GM23338 (cell line): ENCODE measurements at regions not wholly inside any gene's neighbourhood (a gene's known extent, or its start where the extent isn't known, plus 50 kb on each side); places are given as distances from the start of the nearest gene placed in this dataset.

Experiments
- ATAC-seq: fragments of 200-7000 bp; cut with Tn5 transposase; 3 replicates; pipeline ENCODE4 v1.9.1; 2020
- DNase-seq: peaks from one replicate; pipeline ENCODE4 v3.0.0-alpha.2; 2015; ENCODE audit warnings: low spot score
- H2AFZ ChIP-seq: fragments of 200-600 bp; sonication (generic); 2 replicates; pipeline ENCODE4 v1.8.0; 2016; ENCODE audit warnings: antibody characterized with exemption, mild to moderate bottlenecking, moderate library complexity
- H3F3A ChIP-seq: fragments of 200-600 bp; sonication (generic); replicated peaks from 2 replicates; pipeline ENCODE4 v1.8.0; 2017; ENCODE audit warnings: antibody characterized with exemption, mixed run types, low read depth
- H3K27ac ChIP-seq: fragments of 200-600 bp; sonication (generic); 2 replicates; pipeline ENCODE4 v1.6.1; 2016; ENCODE audit warnings: low read depth
- H3K27me3 ChIP-seq: fragments of 200-600 bp; sonication (generic); 2 replicates; pipeline ENCODE4 v1.8.0; 2016; ENCODE audit warnings: mild to moderate bottlenecking, mixed run types, moderate library complexity; ENCODE audit not compliant: insufficient read depth
- H3K36me3 ChIP-seq: fragments of 200-600 bp; sonication (generic); 2 replicates; pipeline ENCODE4 v1.8.0; 2016; ENCODE audit warnings: mild to moderate bottlenecking; ENCODE audit not compliant: insufficient read depth
- H3K4me1 ChIP-seq: fragments of 200-600 bp; sonication (generic); 2 replicates; pipeline ENCODE4 v1.8.0; 2016; ENCODE audit warnings: mild to moderate bottlenecking, moderate library complexity; ENCODE audit not compliant: insufficient read depth
- H3K4me2 ChIP-seq: fragments of 200-600 bp; sonication (generic); 2 replicates; pipeline ENCODE4 v1.7.1; 2017; ENCODE audit warnings: mixed run types
- H3K4me3 ChIP-seq: fragments of 200-600 bp; sonication (generic); 2 replicates; pipeline ENCODE4 v1.6.1; 2016; ENCODE audit warnings: mixed run types
- H3K79me2 ChIP-seq: fragments of 200-600 bp; sonication (generic); replicated peaks from 2 replicates; pipeline ENCODE4 v1.8.0; 2017; ENCODE audit warnings: mild to moderate bottlenecking; ENCODE audit not compliant: insufficient read depth
- H3K9me2 ChIP-seq: fragments of 200-600 bp; sonication (generic); 2 replicates; pipeline ENCODE4 v1.8.0; 2017; ENCODE audit not compliant: insufficient read depth
- H4K20me1 ChIP-seq: fragments of 200-600 bp; sonication (generic); replicated peaks from 2 replicates; pipeline ENCODE4 v1.8.0; 2017; ENCODE audit warnings: mild to moderate bottlenecking; ENCODE audit not compliant: insufficient read depth
- H3K27ac Mint-ChIP-seq: 2 replicates; pipeline ENCODE4 v1.8.0; 2020; ENCODE audit warnings: inconsistent platforms, mild to moderate bottlenecking, moderate library complexity, mixed read lengths
- H3K27me3 Mint-ChIP-seq: 3 replicates; pipeline ENCODE4 v1.8.0; 2022; ENCODE audit warnings: low read depth, mild to moderate bottlenecking, moderate library complexity, mixed read lengths, inconsistent platforms; ENCODE audit not compliant: insufficient read depth, poor library complexity
- H3K36me3 Mint-ChIP-seq: 3 replicates; pipeline ENCODE4 v1.8.0; 2021; ENCODE audit warnings: low read depth, mild to moderate bottlenecking, inconsistent platforms, moderate library complexity, mixed read lengths
- H3K4me1 Mint-ChIP-seq: 3 replicates; pipeline ENCODE4 v1.8.0; 2020; ENCODE audit warnings: mild to moderate bottlenecking, inconsistent platforms, mixed read lengths
- H3K4me3 Mint-ChIP-seq: 3 replicates; pipeline ENCODE4 v1.8.0; 2021; ENCODE audit warnings: moderate library complexity, mild to moderate bottlenecking, inconsistent platforms, mixed read lengths
- H3K9me3 Mint-ChIP-seq: 3 replicates; pipeline ENCODE4 v1.8.0; 2020; ENCODE audit warnings: moderate library complexity, mild to moderate bottlenecking, inconsistent platforms, mixed read lengths
- CREB1 ChIP-seq: fragments of 250-450 bp; sonication (Bioruptor Pico); IDR thresholded peaks from 2 replicates; pipeline ENCODE4 v1.5.0; 2020; ENCODE audit warnings: low read depth, mild to moderate bottlenecking, moderate library complexity
- EZH2 ChIP-seq: fragments of 200-600 bp; sonication (generic); IDR thresholded peaks from one replicate; pipeline ENCODE4 v1.8.0; 2017; ENCODE audit warnings: antibody characterized with exemption, mild to moderate bottlenecking, low read depth; ENCODE audit not compliant: unreplicated experiment
- EZH2phosphoT487 ChIP-seq: fragments of 200-600 bp; sonication (generic); IDR thresholded peaks from one replicate; pipeline ENCODE4 v1.8.1; 2018; ENCODE audit warnings: antibody characterized with exemption; ENCODE audit not compliant: unreplicated experiment
- JUNB ChIP-seq: IDR thresholded peaks from one replicate; pipeline ENCODE4 v1.6.1; 2016; ENCODE audit warnings: antibody characterized with exemption; ENCODE audit not compliant: unreplicated experiment
- NANOG ChIP-seq: IDR thresholded peaks from 2 replicates; pipeline ENCODE4 v1.6.1; 2016; ENCODE audit warnings: antibody characterized with exemption, borderline replicate concordance
- POLR2AphosphoS5 ChIP-seq: IDR thresholded peaks from 2 replicates; pipeline ENCODE4 v1.6.1; 2016; ENCODE audit warnings: antibody characterized with exemption, low read depth
- STAT1 ChIP-seq: IDR thresholded peaks from one replicate; pipeline ENCODE4 v1.6.1; 2016; ENCODE audit warnings: antibody characterized with exemption; ENCODE audit not compliant: unreplicated experiment
- ZNF114 ChIP-seq: fragments of 250-450 bp; sonication (Bioruptor Pico); IDR thresholded peaks from 2 replicates; pipeline ENCODE4 v1.5.0; 2020; ENCODE audit warnings: mild to moderate bottlenecking, moderate library complexity
- ZNF331 ChIP-seq: fragments of 250-450 bp; sonication (Bioruptor Pico); IDR thresholded peaks from 2 replicates; pipeline ENCODE4 v1.5.0; 2020; ENCODE audit warnings: low read depth, mild to moderate bottlenecking, moderate library complexity
- TF ChIP-seq, protein P1 (sequence below), 2 experiments: fragments of 200-600 bp in 1 of 2; sonication (generic) in 1 of 2; conservative IDR thresholded peaks; 2 replicates each; pipeline versions ENCODE4 v1.5.1 to v1.6.1; 2016 to 2017; ENCODE audit warnings: antibody characterized with exemption in 2 of 2, low read depth in 2 of 2, mild to moderate bottlenecking in 2 of 2, moderate library complexity in 1 of 2
- TF ChIP-seq, protein P2 (sequence below): fragments of 250-450 bp; sonication (Bioruptor Pico); IDR thresholded peaks from 2 replicates; pipeline ENCODE4 v1.5.0; 2020; ENCODE audit warnings: mild to moderate bottlenecking, moderate library complexity
- TF ChIP-seq, protein P3 (sequence below): IDR thresholded peaks from one replicate; pipeline ENCODE4 v1.6.1; 2018; ENCODE audit warnings: antibody characterized with exemption; ENCODE audit not compliant: unreplicated experiment
- TF ChIP-seq, protein P4 (sequence below): IDR thresholded peaks from 2 replicates; pipeline ENCODE4 v1.6.1; 2016; ENCODE audit warnings: antibody characterized with exemption

DNA sequence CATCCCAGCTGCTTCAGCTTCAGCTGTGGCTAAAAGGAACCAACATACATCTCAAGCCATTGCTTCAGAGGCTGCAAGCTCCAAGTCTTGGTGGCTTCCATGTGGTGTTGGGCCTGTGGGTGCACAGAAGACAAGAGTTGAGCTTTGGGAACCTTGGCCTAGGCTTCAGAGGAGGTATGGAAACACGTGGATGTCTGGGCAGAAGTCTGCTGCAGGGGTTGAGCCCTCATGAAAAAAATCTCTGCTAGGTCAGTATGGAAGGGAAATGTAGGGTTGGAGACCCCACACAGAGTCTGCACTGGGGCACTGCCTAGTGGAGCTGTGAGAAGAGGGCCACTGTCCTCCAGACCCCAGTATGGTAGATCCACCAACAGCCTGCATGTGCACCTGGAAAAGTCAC, 279.3 kb downstream of the MZT1 start:
- DNase-seq: no peak
- peaks cover 23% of the 10 kb centered on the region for H3K36me3 Mint-ChIP-seq
- Histone ChIP-seq H3K9me2 (no peaks in the 10 kb centered on the region), H3K4me1 (no peaks in the 10 kb centered on the region), H3K27ac (no peak overlapping the region), H3K36me3 (no peaks in the 10 kb centered on the region; the same call in 1 of the 2 replicates), H3F3A (no peaks in the 10 kb centered on the region), H4K20me1 (no peaks in the 10 kb centered on the region), H2AFZ (no peak overlapping the region), H3K27me3 (no peaks in the 10 kb centered on the region), H3K4me3 (no peak overlapping the region), H3K4me2 (no peak overlapping the region), H3K79me2 (no peaks in the 10 kb centered on the region)
- no peak overlapping the region for H3K27ac Mint-ChIP-seq
- H3K9me3 Mint-ChIP-seq: peaks cover 26% of the 10 kb centered on the region
- ATAC-seq: no peak
- TF ChIP-seq CREB1: no peak
- TF ChIP-seq NANOG: no peak
- TF ChIP-seq, protein P1, sequence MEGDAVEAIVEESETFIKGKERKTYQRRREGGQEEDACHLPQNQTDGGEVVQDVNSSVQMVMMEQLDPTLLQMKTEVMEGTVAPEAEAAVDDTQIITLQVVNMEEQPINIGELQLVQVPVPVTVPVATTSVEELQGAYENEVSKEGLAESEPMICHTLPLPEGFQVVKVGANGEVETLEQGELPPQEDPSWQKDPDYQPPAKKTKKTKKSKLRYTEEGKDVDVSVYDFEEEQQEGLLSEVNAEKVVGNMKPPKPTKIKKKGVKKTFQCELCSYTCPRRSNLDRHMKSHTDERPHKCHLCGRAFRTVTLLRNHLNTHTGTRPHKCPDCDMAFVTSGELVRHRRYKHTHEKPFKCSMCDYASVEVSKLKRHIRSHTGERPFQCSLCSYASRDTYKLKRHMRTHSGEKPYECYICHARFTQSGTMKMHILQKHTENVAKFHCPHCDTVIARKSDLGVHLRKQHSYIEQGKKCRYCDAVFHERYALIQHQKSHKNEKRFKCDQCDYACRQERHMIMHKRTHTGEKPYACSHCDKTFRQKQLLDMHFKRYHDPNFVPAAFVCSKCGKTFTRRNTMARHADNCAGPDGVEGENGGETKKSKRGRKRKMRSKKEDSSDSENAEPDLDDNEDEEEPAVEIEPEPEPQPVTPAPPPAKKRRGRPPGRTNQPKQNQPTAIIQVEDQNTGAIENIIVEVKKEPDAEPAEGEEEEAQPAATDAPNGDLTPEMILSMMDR (conservative IDR thresholded peaks at IDR 0.05; ENCODE audit: low read depth in 2 of 2): no peak
- no peak for TF ChIP-seq ZNF331 (CRISPR knock-in tag)
- TF ChIP-seq JUNB: no peak
- TF ChIP-seq, protein P2, sequence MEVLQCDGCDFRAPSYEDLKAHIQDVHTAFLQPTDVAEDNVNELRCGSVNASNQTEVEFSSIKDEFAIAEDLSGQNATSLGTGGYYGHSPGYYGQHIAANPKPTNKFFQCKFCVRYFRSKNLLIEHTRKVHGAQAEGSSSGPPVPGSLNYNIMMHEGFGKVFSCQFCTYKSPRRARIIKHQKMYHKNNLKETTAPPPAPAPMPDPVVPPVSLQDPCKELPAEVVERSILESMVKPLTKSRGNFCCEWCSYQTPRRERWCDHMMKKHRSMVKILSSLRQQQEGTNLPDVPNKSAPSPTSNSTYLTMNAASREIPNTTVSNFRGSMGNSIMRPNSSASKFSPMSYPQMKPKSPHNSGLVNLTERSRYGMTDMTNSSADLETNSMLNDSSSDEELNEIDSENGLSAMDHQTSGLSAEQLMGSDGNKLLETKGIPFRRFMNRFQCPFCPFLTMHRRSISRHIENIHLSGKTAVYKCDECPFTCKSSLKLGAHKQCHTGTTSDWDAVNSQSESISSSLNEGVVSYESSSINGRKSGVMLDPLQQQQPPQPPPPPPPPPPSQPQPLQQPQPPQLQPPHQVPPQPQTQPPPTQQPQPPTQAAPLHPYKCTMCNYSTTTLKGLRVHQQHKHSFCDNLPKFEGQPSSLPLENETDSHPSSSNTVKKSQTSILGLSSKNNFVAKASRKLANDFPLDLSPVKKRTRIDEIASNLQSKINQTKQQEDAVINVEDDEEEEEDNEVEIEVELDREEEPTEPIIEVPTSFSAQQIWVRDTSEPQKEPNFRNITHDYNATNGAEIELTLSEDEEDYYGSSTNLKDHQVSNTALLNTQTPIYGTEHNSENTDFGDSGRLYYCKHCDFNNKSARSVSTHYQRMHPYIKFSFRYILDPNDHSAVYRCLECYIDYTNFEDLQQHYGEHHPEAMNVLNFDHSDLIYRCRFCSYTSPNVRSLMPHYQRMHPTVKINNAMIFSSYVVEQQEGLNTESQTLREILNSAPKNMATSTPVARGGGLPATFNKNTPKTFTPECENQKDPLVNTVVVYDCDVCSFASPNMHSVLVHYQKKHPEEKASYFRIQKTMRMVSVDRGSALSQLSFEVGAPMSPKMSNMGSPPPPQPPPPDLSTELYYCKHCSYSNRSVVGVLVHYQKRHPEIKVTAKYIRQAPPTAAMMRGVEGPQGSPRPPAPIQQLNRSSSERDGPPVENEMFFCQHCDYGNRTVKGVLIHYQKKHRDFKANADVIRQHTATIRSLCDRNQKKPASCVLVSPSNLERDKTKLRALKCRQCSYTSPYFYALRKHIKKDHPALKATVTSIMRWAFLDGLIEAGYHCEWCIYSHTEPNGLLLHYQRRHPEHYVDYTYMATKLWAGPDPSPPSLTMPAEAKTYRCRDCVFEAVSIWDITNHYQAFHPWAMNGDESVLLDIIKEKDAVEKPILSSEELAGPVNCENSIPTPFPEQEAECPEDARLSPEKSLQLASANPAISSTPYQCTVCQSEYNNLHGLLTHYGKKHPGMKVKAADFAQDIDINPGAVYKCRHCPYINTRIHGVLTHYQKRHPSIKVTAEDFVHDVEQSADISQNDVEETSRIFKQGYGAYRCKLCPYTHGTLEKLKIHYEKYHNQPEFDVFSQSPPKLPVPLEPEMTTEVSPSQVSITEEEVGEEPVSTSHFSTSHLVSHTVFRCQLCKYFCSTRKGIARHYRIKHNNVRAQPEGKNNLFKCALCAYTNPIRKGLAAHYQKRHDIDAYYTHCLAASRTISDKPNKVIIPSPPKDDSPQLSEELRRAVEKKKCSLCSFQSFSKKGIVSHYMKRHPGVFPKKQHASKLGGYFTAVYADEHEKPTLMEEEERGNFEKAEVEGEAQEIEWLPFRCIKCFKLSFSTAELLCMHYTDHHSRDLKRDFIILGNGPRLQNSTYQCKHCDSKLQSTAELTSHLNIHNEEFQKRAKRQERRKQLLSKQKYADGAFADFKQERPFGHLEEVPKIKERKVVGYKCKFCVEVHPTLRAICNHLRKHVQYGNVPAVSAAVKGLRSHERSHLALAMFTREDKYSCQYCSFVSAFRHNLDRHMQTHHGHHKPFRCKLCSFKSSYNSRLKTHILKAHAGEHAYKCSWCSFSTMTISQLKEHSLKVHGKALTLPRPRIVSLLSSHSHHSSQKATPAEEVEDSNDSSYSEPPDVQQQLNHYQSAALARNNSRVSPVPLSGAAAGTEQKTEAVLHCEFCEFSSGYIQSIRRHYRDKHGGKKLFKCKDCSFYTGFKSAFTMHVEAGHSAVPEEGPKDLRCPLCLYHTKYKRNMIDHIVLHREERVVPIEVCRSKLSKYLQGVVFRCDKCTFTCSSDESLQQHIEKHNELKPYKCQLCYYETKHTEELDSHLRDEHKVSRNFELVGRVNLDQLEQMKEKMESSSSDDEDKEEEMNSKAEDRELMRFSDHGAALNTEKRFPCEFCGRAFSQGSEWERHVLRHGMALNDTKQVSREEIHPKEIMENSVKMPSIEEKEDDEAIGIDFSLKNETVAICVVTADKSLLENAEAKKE (CRISPR knock-in tag): no peak
- TF ChIP-seq EZH2phosphoT487: no peak
- no peak for TF ChIP-seq STAT1
- no peak for TF ChIP-seq ZNF114 (CRISPR knock-in tag)
- TF ChIP-seq, protein P3, sequence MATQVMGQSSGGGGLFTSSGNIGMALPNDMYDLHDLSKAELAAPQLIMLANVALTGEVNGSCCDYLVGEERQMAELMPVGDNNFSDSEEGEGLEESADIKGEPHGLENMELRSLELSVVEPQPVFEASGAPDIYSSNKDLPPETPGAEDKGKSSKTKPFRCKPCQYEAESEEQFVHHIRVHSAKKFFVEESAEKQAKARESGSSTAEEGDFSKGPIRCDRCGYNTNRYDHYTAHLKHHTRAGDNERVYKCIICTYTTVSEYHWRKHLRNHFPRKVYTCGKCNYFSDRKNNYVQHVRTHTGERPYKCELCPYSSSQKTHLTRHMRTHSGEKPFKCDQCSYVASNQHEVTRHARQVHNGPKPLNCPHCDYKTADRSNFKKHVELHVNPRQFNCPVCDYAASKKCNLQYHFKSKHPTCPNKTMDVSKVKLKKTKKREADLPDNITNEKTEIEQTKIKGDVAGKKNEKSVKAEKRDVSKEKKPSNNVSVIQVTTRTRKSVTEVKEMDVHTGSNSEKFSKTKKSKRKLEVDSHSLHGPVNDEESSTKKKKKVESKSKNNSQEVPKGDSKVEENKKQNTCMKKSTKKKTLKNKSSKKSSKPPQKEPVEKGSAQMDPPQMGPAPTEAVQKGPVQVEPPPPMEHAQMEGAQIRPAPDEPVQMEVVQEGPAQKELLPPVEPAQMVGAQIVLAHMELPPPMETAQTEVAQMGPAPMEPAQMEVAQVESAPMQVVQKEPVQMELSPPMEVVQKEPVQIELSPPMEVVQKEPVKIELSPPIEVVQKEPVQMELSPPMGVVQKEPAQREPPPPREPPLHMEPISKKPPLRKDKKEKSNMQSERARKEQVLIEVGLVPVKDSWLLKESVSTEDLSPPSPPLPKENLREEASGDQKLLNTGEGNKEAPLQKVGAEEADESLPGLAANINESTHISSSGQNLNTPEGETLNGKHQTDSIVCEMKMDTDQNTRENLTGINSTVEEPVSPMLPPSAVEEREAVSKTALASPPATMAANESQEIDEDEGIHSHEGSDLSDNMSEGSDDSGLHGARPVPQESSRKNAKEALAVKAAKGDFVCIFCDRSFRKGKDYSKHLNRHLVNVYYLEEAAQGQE: no peak
- TF ChIP-seq EZH2: no peak
- no peak for TF ChIP-seq POLR2AphosphoS5
- TF ChIP-seq, protein P4, sequence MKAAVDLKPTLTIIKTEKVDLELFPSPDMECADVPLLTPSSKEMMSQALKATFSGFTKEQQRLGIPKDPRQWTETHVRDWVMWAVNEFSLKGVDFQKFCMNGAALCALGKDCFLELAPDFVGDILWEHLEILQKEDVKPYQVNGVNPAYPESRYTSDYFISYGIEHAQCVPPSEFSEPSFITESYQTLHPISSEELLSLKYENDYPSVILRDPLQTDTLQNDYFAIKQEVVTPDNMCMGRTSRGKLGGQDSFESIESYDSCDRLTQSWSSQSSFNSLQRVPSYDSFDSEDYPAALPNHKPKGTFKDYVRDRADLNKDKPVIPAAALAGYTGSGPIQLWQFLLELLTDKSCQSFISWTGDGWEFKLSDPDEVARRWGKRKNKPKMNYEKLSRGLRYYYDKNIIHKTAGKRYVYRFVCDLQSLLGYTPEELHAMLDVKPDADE: no peak
- H3K27me3 Mint-ChIP-seq: no peaks in the 10 kb centered on the region
- no peak overlapping the region for H3K4me3 Mint-ChIP-seq
- no peaks in the 10 kb centered on the region for H3K4me1 Mint-ChIP-seq
